BJ (cell line): ENCODE measurements at regions not wholly inside any gene's neighbourhood (a gene's known extent, or its start where the extent isn't known, plus 50 kb on each side); places are given as distances from the start of the nearest gene placed in this dataset.

Source experiments
- CTCF ChIA-PET: fragments of 350-600 bp; formaldehyde crosslinking; extraction: SDS; loops from one replicate; lab custom pipeline; 2021; ENCODE audit warnings: antibody characterized with exemption, inconsistent platforms; lab: Yijun Ruan, JAX
- POLR2A ChIA-PET: fragments of 300-600 bp; sonication (Branson Sonifier 250); formaldehyde crosslinking; extraction: SDS; loops from one replicate; lab custom pipeline; 2021; ENCODE audit warnings: antibody characterized with exemption; lab: Charles Lee
- DNase-seq: peaks from one replicate; pipeline ENCODE4 v3.0.0-alpha.2; 2011; ENCODE audit warnings: low read depth
- H3K27me3 ChIP-seq: 2 replicates; pipeline ENCODE4 v1.6.0; 2011; ENCODE audit warnings: low read length; ENCODE audit not compliant: control insufficient read depth, insufficient read depth
- H3K36me3 ChIP-seq: 2 replicates; pipeline ENCODE4 v1.5.1; 2011; ENCODE audit warnings: low read length; ENCODE audit not compliant: control insufficient read depth, insufficient read depth
- H3K4me3 ChIP-seq: 2 replicates; pipeline ENCODE4 v1.5.1; 2011; ENCODE audit warnings: low read depth, mild to moderate bottlenecking, control low read depth, low read length
- CTCF ChIP-seq: IDR thresholded peaks from 2 replicates; pipeline ENCODE4 v1.5.1; 2011; ENCODE audit warnings: low read depth, mild to moderate bottlenecking, control low read depth, inconsistent platforms, low read length, moderate library complexity; ENCODE audit not compliant: insufficient read depth

GRCh38 chr17:31691251-31691905 is 167.7 kb downstream of the COPRS start:
- POLR2A ChIA-PET = no interaction called here
- TF ChIP-seq CTCF = no peak

GRCh38 chr17:31690151-31690551 is 168.9 kb downstream of the COPRS start:
- ChIA-PET POLR2A (no interaction called here), CTCF (interaction anchor here (0.7 kb wide), 1 partner anchor 244 kb away, joined by 3 read pairs; no protein-coding TSS in a partner anchor)
- Histone ChIP-seq H3K4me3 (no peak overlapping the region), H3K27me3 (no peaks in the 10 kb centered on the region), H3K36me3 (no peaks in the 10 kb centered on the region)
- no peak for DNase-seq
- TF ChIP-seq CTCF = no peak

More at GRCh38 chr17:31691251-31691905, 167.7 kb downstream of the COPRS start:
- H3K36me3 ChIP-seq = no peaks in the 10 kb centered on the region
- DNase-seq = no peak
- no peaks in the 10 kb centered on the region for H3K27me3 ChIP-seq
- H3K4me3 ChIP-seq = no peak overlapping the region
- CTCF ChIA-PET = interaction anchor here (0.6 to 2.1 kb wide), 3 partner anchors 119 to 151 kb away, joined by 3 to 8 read pairs (median 3); no protein-coding TSS in a partner anchor

- POLR2A ChIA-PET = interaction anchor here (0.6 to 1.1 kb wide), 2 partner anchors 108 to 128 kb away, joined by 3 to 9 read pairs; no protein-coding TSS in a partner anchor
- CTCF ChIA-PET = no interaction called here
- Histone ChIP-seq H3K36me3 (no peaks in the 10 kb centered on the region), H3K4me3 (no peak overlapping the region), H3K27me3 (no peaks in the 10 kb centered on the region)
- DNase-seq = no peak
- no peak for TF ChIP-seq CTCF
Observed at GRCh38 chr17:31688701-31689100, 170.3 kb downstream of the COPRS start.

GRCh38 chr17:31687505-31688126 is 171.4 kb downstream of the COPRS start:
- TF ChIP-seq CTCF = no peak
- Histone ChIP-seq H3K27me3 (no peaks in the 10 kb centered on the region), H3K36me3 (no peaks in the 10 kb centered on the region), H3K4me3 (no peak overlapping the region)
- POLR2A ChIA-PET = interaction anchor here (0.6 kb wide), 1 partner anchor 146 kb away, joined by 3 read pairs; no protein-coding TSS in a partner anchor
- CTCF ChIA-PET = interaction anchor here (1.4 kb wide), 1 partner anchor 44 kb away, joined by 5 read pairs; no protein-coding TSS in a partner anchor
- no peak for DNase-seq

GRCh38 chr17:31686495-31686894 is 172.5 kb downstream of the COPRS start:
- Histone ChIP-seq H3K36me3 (no peaks in the 10 kb centered on the region), H3K4me3 (no peak overlapping the region), H3K27me3 (no peaks in the 10 kb centered on the region)
- DNase-seq = no peak
- POLR2A ChIA-PET = no interaction called here
- TF ChIP-seq CTCF = no peak
- CTCF ChIA-PET = interaction anchor here (1.4 kb wide), 1 partner anchor 45 kb away, joined by 5 read pairs; no protein-coding TSS in a partner anchor
